HCT116 (cell line): ENCODE measurements at regions not wholly inside any gene's neighbourhood (a gene's known extent, or its start where the extent isn't known, plus 50 kb on each side); places are given as distances from the start of the nearest gene placed in this dataset.

Experiments
- CTCF ChIP-seq, 3 experiments: fragments of 200-600 bp in 1 of 3; sonication (generic) in 1 of 3; IDR thresholded peaks in 2 of 3; conservative IDR thresholded peaks in 1 of 3; 2 replicates each; pipeline ENCODE4 v1.5.1; 2012 to 2017; ENCODE audit warnings: low read depth in 2 of 3, low read length in 2 of 3, antibody characterized with exemption in 1 of 3, borderline replicate concordance in 1 of 3, control low read depth in 1 of 3, mild to moderate bottlenecking in 1 of 3, mixed read lengths in 1 of 3, mixed run types in 1 of 3, moderate library complexity in 1 of 3; ENCODE audit not compliant: insufficient read depth in 1 of 3
- EZH2 ChIP-seq: fragments of 200-600 bp; sonication (generic); IDR thresholded peaks from 2 replicates; pipeline ENCODE4 v1.6.1; 2017; ENCODE audit warnings: antibody characterized with exemption, mixed run types
- POLR2A ChIP-seq: IDR thresholded peaks from 2 replicates; pipeline ENCODE4 v1.7.0; 2011; ENCODE audit warnings: borderline replicate concordance; ENCODE audit not compliant: insufficient read depth, insufficient read length; ENCODE audit errors: extremely low read depth
- SP1 ChIP-seq: IDR thresholded peaks from 2 replicates; pipeline ENCODE4 v1.6.1; 2012; ENCODE audit warnings: low read depth
- ZNF274 ChIP-seq: fragments of 200-500 bp; sonication (Bioruptor generic); IDR thresholded peaks from 2 replicates; pipeline ENCODE4 v1.6.1; 2014; ENCODE audit warnings: mild to moderate bottlenecking, low read depth, low read length, inconsistent platforms

GRCh38 chr2:80854831-80855230 is 550.3 kb upstream of the LRRTM1 start:
- no peak for TF ChIP-seq CTCF (IDR thresholded peaks at IDR 0.05 in 2 of 3, conservative IDR thresholded peaks at IDR 0.05 in 1 of 3; ENCODE audit: borderline replicate concordance in 1 of 3, insufficient read depth in 1 of 3, low read depth in 2 of 3, low read length in 2 of 3)
- no peak for TF ChIP-seq POLR2A
- TF ChIP-seq EZH2 = no peak
- TF ChIP-seq SP1 = no peak
- no peak for TF ChIP-seq ZNF274
